KG1 (cell line): ENCODE measurements at regions not wholly inside any gene's neighbourhood (a gene's known extent, or its start where the extent isn't known, plus 50 kb on each side); places are given as distances from the start of the nearest gene placed in this dataset.
"Not testable (repeated sequence)": the region's sequence is repeated elsewhere in the genome, so short reads cannot be mapped to it uniquely, and the experiment has no call there.

ENCODE experiments used
- DNase-seq: peaks from one replicate; lab custom pipeline; 2025; lab: John Stamatoyannopoulos, UW

GRCh38 chr7:138169441-138169851 is 93.2 kb downstream of the AKR1D1 start:
- no peak for DNase-seq

- no peak for DNase-seq
Observed at GRCh38 chr7:138170298-138170697, 94.0 kb downstream of the AKR1D1 start.

GRCh38 chr7:138170959-138171703 is 94.9 kb downstream of the AKR1D1 start:
- DNase-seq, result no peak

GRCh38 chr7:138173548-138173947 is 97.3 kb downstream of the AKR1D1 start:
- no peak for DNase-seq

- DNase-seq, result no peak
Observed at GRCh38 chr7:138176060-138176459, 99.8 kb downstream of the AKR1D1 start.

GRCh38 chr7:138184191-138184590 is 107.9 kb downstream of the AKR1D1 start:
- no peak for DNase-seq

GRCh38 chr7:138185132-138185908 is 109.1 kb downstream of the AKR1D1 start:
- no peak for DNase-seq

GRCh38 chr7:138186951-138187351 is 110.7 kb downstream of the AKR1D1 start:
- no peak for DNase-seq

- DNase-seq, result no peak
Observed at GRCh38 chr7:138188290-138188858, 112.1 kb downstream of the AKR1D1 start.

- no peak for DNase-seq
Observed at GRCh38 chr7:138194567-138194966, 118.3 kb downstream of the AKR1D1 start.

GRCh38 chr7:138195151-138195571 is 118.9 kb downstream of the AKR1D1 start:
- DNase-seq, result no peak

- DNase-seq, result not testable (repeated sequence)
Observed at GRCh38 chr7:138196503-138196946, 120.3 kb downstream of the AKR1D1 start.

- DNase-seq, result no peak
Observed at GRCh38 chr7:138196971-138197896, 121.0 kb downstream of the AKR1D1 start.

- DNase-seq, result no peak
Observed at GRCh38 chr7:138204285-138204981, 128.2 kb downstream of the AKR1D1 start.

- DNase-seq, result no peak
Observed at GRCh38 chr7:138204982-138205298, 128.7 kb downstream of the AKR1D1 start.

GRCh38 chr7:138205614-138206150 is 129.4 kb downstream of the AKR1D1 start:
- DNase-seq, result no peak

- DNase-seq, result no peak
Observed at GRCh38 chr7:138207555-138207971, 131.3 kb downstream of the AKR1D1 start.

- no peak for DNase-seq
Observed at GRCh38 chr7:138208142-138208570, 131.9 kb downstream of the AKR1D1 start.

- no peak for DNase-seq
Observed at GRCh38 chr7:138208864-138209263, 132.6 kb downstream of the AKR1D1 start.

- no peak for DNase-seq
Observed at GRCh38 chr7:138212314-138212713, 136.1 kb downstream of the AKR1D1 start.

- DNase-seq, result no peak
Observed at GRCh38 chr7:138214926-138215325, 138.7 kb downstream of the AKR1D1 start.
